ENCODE measurements at regions not wholly inside any gene's neighbourhood (a gene's known extent, or its start where the extent isn't known, plus 50 kb on each side); places are given as distances from the start of the nearest gene placed in this dataset.

- TF ChIP-seq, protein P1, sequence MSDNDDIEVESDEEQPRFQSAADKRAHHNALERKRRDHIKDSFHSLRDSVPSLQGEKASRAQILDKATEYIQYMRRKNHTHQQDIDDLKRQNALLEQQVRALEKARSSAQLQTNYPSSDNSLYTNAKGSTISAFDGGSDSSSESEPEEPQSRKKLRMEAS (IDR thresholded peaks at IDR 0.05): no peak
- TF ChIP-seq, protein P2, sequence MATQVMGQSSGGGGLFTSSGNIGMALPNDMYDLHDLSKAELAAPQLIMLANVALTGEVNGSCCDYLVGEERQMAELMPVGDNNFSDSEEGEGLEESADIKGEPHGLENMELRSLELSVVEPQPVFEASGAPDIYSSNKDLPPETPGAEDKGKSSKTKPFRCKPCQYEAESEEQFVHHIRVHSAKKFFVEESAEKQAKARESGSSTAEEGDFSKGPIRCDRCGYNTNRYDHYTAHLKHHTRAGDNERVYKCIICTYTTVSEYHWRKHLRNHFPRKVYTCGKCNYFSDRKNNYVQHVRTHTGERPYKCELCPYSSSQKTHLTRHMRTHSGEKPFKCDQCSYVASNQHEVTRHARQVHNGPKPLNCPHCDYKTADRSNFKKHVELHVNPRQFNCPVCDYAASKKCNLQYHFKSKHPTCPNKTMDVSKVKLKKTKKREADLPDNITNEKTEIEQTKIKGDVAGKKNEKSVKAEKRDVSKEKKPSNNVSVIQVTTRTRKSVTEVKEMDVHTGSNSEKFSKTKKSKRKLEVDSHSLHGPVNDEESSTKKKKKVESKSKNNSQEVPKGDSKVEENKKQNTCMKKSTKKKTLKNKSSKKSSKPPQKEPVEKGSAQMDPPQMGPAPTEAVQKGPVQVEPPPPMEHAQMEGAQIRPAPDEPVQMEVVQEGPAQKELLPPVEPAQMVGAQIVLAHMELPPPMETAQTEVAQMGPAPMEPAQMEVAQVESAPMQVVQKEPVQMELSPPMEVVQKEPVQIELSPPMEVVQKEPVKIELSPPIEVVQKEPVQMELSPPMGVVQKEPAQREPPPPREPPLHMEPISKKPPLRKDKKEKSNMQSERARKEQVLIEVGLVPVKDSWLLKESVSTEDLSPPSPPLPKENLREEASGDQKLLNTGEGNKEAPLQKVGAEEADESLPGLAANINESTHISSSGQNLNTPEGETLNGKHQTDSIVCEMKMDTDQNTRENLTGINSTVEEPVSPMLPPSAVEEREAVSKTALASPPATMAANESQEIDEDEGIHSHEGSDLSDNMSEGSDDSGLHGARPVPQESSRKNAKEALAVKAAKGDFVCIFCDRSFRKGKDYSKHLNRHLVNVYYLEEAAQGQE (IDR thresholded peaks at IDR 0.05; ENCODE audit: low read depth): no peak
- TF ChIP-seq FOXM1 (IDR thresholded peaks at IDR 0.05; ENCODE audit: borderline replicate concordance, low read depth) (no peak), NFIC (IDR thresholded peaks at IDR 0.05) (no peak), RAD21 (IDR thresholded peaks at IDR 0.05; ENCODE audit: low read depth) (no peak), EP300 (IDR thresholded peaks at IDR 0.05; ENCODE audit: borderline replicate concordance) (no peak), CREB1 (IDR thresholded peaks at IDR 0.05; ENCODE audit: low read depth) (no peak), YY1 (IDR thresholded peaks at IDR 0.05; ENCODE audit: low read depth) (no peak), TEAD4 (IDR thresholded peaks at IDR 0.05) (no peak), CEBPB (IDR thresholded peaks at IDR 0.05) (no peak), TAF1 (IDR thresholded peaks at IDR 0.05; ENCODE audit: low read depth) (no peak), TCF12 (IDR thresholded peaks at IDR 0.05; ENCODE audit: low read depth) (no peak), EGR1 (IDR thresholded peaks at IDR 0.05) (no peak)
Measured at GRCh38 chr7:45511721-45512597, 62.2 kb upstream of the ADCY1 start.

Measured in Ishikawa (cell line).